ENCODE measurements at regions not wholly inside any gene's neighbourhood (a gene's known extent, or its start where the extent isn't known, plus 50 kb on each side); places are given as distances from the start of the nearest gene placed in this dataset.

DNA sequence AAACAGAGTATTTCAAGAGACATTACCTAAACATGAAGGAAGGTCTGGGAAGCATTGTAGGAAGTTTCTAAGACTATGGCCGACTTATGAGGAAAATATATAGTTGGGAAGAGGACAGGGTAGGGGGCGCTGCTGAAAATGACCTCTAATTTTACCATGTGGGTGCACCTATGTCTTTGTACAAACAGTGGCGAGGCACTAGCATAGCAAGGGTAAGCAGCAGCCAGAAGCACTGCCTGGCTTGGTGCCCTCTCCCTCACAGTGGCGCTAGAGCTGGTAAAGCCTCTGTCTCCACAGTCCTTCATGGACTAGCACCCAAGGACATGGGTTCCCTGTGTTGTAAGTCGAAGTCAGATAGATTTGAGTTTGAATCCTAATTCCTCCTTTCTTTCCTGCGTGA lies 461.2 kb downstream of the INHBA start:
- TF ChIP-seq, protein P1, sequence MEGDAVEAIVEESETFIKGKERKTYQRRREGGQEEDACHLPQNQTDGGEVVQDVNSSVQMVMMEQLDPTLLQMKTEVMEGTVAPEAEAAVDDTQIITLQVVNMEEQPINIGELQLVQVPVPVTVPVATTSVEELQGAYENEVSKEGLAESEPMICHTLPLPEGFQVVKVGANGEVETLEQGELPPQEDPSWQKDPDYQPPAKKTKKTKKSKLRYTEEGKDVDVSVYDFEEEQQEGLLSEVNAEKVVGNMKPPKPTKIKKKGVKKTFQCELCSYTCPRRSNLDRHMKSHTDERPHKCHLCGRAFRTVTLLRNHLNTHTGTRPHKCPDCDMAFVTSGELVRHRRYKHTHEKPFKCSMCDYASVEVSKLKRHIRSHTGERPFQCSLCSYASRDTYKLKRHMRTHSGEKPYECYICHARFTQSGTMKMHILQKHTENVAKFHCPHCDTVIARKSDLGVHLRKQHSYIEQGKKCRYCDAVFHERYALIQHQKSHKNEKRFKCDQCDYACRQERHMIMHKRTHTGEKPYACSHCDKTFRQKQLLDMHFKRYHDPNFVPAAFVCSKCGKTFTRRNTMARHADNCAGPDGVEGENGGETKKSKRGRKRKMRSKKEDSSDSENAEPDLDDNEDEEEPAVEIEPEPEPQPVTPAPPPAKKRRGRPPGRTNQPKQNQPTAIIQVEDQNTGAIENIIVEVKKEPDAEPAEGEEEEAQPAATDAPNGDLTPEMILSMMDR (IDR thresholded peaks at IDR 0.05 in 8 of 11, conservative IDR thresholded peaks at IDR 0.05 in 3 of 11), result no peak
- TF ChIP-seq POLR2A (IDR thresholded peaks at IDR 0.05) (no peak), POLR2AphosphoS5 (IDR thresholded peaks at IDR 0.05) (no peak)
